GM23338 (cell line): ENCODE measurements at regions not wholly inside any gene's neighbourhood (a gene's known extent, or its start where the extent isn't known, plus 50 kb on each side); places are given as distances from the start of the nearest gene placed in this dataset.

ENCODE experiments used
- ATAC-seq: fragments of 200-7000 bp; cut with Tn5 transposase; 3 replicates; pipeline ENCODE4 v1.9.1; 2020
- DNase-seq: peaks from one replicate; pipeline ENCODE4 v3.0.0-alpha.2; 2015; ENCODE audit warnings: low spot score
- H2AFZ ChIP-seq: fragments of 200-600 bp; sonication (generic); 2 replicates; pipeline ENCODE4 v1.8.0; 2016; ENCODE audit warnings: antibody characterized with exemption, mild to moderate bottlenecking, moderate library complexity
- H3F3A ChIP-seq: fragments of 200-600 bp; sonication (generic); replicated peaks from 2 replicates; pipeline ENCODE4 v1.8.0; 2017; ENCODE audit warnings: antibody characterized with exemption, mixed run types, low read depth
- H3K27ac ChIP-seq: fragments of 200-600 bp; sonication (generic); 2 replicates; pipeline ENCODE4 v1.6.1; 2016; ENCODE audit warnings: low read depth
- H3K27me3 ChIP-seq: fragments of 200-600 bp; sonication (generic); 2 replicates; pipeline ENCODE4 v1.8.0; 2016; ENCODE audit warnings: mild to moderate bottlenecking, mixed run types, moderate library complexity; ENCODE audit not compliant: insufficient read depth
- H3K36me3 ChIP-seq: fragments of 200-600 bp; sonication (generic); 2 replicates; pipeline ENCODE4 v1.8.0; 2016; ENCODE audit warnings: mild to moderate bottlenecking; ENCODE audit not compliant: insufficient read depth
- H3K4me1 ChIP-seq: fragments of 200-600 bp; sonication (generic); 2 replicates; pipeline ENCODE4 v1.8.0; 2016; ENCODE audit warnings: mild to moderate bottlenecking, moderate library complexity; ENCODE audit not compliant: insufficient read depth
- H3K4me2 ChIP-seq: fragments of 200-600 bp; sonication (generic); 2 replicates; pipeline ENCODE4 v1.7.1; 2017; ENCODE audit warnings: mixed run types
- H3K4me3 ChIP-seq: fragments of 200-600 bp; sonication (generic); 2 replicates; pipeline ENCODE4 v1.6.1; 2016; ENCODE audit warnings: mixed run types
- H3K79me2 ChIP-seq: fragments of 200-600 bp; sonication (generic); replicated peaks from 2 replicates; pipeline ENCODE4 v1.8.0; 2017; ENCODE audit warnings: mild to moderate bottlenecking; ENCODE audit not compliant: insufficient read depth
- H3K9me2 ChIP-seq: fragments of 200-600 bp; sonication (generic); 2 replicates; pipeline ENCODE4 v1.8.0; 2017; ENCODE audit not compliant: insufficient read depth
- H4K20me1 ChIP-seq: fragments of 200-600 bp; sonication (generic); replicated peaks from 2 replicates; pipeline ENCODE4 v1.8.0; 2017; ENCODE audit warnings: mild to moderate bottlenecking; ENCODE audit not compliant: insufficient read depth
- H3K27ac Mint-ChIP-seq: 2 replicates; pipeline ENCODE4 v1.8.0; 2020; ENCODE audit warnings: inconsistent platforms, mild to moderate bottlenecking, moderate library complexity, mixed read lengths
- H3K27me3 Mint-ChIP-seq: 3 replicates; pipeline ENCODE4 v1.8.0; 2022; ENCODE audit warnings: low read depth, mild to moderate bottlenecking, moderate library complexity, mixed read lengths, inconsistent platforms; ENCODE audit not compliant: insufficient read depth, poor library complexity
- H3K36me3 Mint-ChIP-seq: 3 replicates; pipeline ENCODE4 v1.8.0; 2021; ENCODE audit warnings: low read depth, mild to moderate bottlenecking, inconsistent platforms, moderate library complexity, mixed read lengths
- H3K4me1 Mint-ChIP-seq: 3 replicates; pipeline ENCODE4 v1.8.0; 2020; ENCODE audit warnings: mild to moderate bottlenecking, inconsistent platforms, mixed read lengths
- H3K4me3 Mint-ChIP-seq: 3 replicates; pipeline ENCODE4 v1.8.0; 2021; ENCODE audit warnings: moderate library complexity, mild to moderate bottlenecking, inconsistent platforms, mixed read lengths
- H3K9me3 Mint-ChIP-seq: 3 replicates; pipeline ENCODE4 v1.8.0; 2020; ENCODE audit warnings: moderate library complexity, mild to moderate bottlenecking, inconsistent platforms, mixed read lengths
- CREB1 ChIP-seq: fragments of 250-450 bp; sonication (Bioruptor Pico); IDR thresholded peaks from 2 replicates; pipeline ENCODE4 v1.5.0; 2020; ENCODE audit warnings: low read depth, mild to moderate bottlenecking, moderate library complexity
- EZH2 ChIP-seq: fragments of 200-600 bp; sonication (generic); IDR thresholded peaks from one replicate; pipeline ENCODE4 v1.8.0; 2017; ENCODE audit warnings: antibody characterized with exemption, mild to moderate bottlenecking, low read depth; ENCODE audit not compliant: unreplicated experiment
- EZH2phosphoT487 ChIP-seq: fragments of 200-600 bp; sonication (generic); IDR thresholded peaks from one replicate; pipeline ENCODE4 v1.8.1; 2018; ENCODE audit warnings: antibody characterized with exemption; ENCODE audit not compliant: unreplicated experiment
- JUNB ChIP-seq: IDR thresholded peaks from one replicate; pipeline ENCODE4 v1.6.1; 2016; ENCODE audit warnings: antibody characterized with exemption; ENCODE audit not compliant: unreplicated experiment
- POLR2AphosphoS5 ChIP-seq: IDR thresholded peaks from 2 replicates; pipeline ENCODE4 v1.6.1; 2016; ENCODE audit warnings: antibody characterized with exemption, low read depth
- STAT1 ChIP-seq: IDR thresholded peaks from one replicate; pipeline ENCODE4 v1.6.1; 2016; ENCODE audit warnings: antibody characterized with exemption; ENCODE audit not compliant: unreplicated experiment
- ZNF114 ChIP-seq: fragments of 250-450 bp; sonication (Bioruptor Pico); IDR thresholded peaks from 2 replicates; pipeline ENCODE4 v1.5.0; 2020; ENCODE audit warnings: mild to moderate bottlenecking, moderate library complexity
- ZNF331 ChIP-seq: fragments of 250-450 bp; sonication (Bioruptor Pico); IDR thresholded peaks from 2 replicates; pipeline ENCODE4 v1.5.0; 2020; ENCODE audit warnings: low read depth, mild to moderate bottlenecking, moderate library complexity
- ZNF462 ChIP-seq: fragments of 250-450 bp; sonication (Bioruptor Pico); IDR thresholded peaks from 2 replicates; pipeline ENCODE4 v1.5.0; 2020; ENCODE audit warnings: mild to moderate bottlenecking, moderate library complexity
- TF ChIP-seq, protein P1 (sequence below): IDR thresholded peaks from 2 replicates; pipeline ENCODE4 v1.6.1; 2016; ENCODE audit warnings: antibody characterized with exemption
- TF ChIP-seq, protein P2 (sequence below): IDR thresholded peaks from one replicate; pipeline ENCODE4 v1.6.1; 2018; ENCODE audit warnings: antibody characterized with exemption; ENCODE audit not compliant: unreplicated experiment

DNA sequence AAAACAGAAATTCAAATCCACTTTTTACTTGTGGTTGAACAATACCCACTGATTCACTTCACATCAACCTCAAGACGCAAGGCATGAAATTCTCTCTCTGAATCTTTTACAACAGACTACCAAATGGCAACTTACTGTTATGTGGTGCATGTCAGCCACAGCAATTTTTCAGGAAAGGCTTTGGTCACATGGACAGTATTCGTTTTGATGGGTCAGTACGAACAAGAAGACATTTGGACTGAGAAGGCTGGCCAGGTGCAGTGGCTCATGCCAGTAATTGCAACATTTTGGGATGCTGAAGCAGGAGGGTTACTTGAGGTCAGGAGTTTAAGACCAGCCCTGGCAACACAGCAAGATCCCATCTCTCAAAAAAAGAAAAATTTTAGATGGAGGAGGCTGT lies 144.0 kb downstream of the SEC23A start:
- no peak overlapping the region for H3K4me3 ChIP-seq
- H3K27ac ChIP-seq = no peak overlapping the region
- H3K36me3 ChIP-seq = no peaks in the 10 kb centered on the region
- H3K4me1 ChIP-seq = no peaks in the 10 kb centered on the region
- H3K9me3 Mint-ChIP-seq = no peaks in the 10 kb centered on the region
- H3K36me3 Mint-ChIP-seq = no peaks in the 10 kb centered on the region
- H2AFZ ChIP-seq = no peak overlapping the region
- H3K27me3 ChIP-seq = no peaks in the 10 kb centered on the region
- no peak overlapping the region for H3K4me2 ChIP-seq
- TF ChIP-seq EZH2 (no peak), STAT1 (no peak), ZNF462 (CRISPR knock-in tag) (no peak), ZNF114 (CRISPR knock-in tag) (no peak)
- TF ChIP-seq, protein P1, sequence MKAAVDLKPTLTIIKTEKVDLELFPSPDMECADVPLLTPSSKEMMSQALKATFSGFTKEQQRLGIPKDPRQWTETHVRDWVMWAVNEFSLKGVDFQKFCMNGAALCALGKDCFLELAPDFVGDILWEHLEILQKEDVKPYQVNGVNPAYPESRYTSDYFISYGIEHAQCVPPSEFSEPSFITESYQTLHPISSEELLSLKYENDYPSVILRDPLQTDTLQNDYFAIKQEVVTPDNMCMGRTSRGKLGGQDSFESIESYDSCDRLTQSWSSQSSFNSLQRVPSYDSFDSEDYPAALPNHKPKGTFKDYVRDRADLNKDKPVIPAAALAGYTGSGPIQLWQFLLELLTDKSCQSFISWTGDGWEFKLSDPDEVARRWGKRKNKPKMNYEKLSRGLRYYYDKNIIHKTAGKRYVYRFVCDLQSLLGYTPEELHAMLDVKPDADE = no peak
- no peak for DNase-seq
- H3K27me3 Mint-ChIP-seq = no peaks in the 10 kb centered on the region
- H3F3A ChIP-seq = no peaks in the 10 kb centered on the region
- no peaks in the 10 kb centered on the region for H3K4me1 Mint-ChIP-seq
- H3K4me3 Mint-ChIP-seq = no peak overlapping the region
- no peak for ATAC-seq
- no peak overlapping the region for H3K27ac Mint-ChIP-seq
- no peaks in the 10 kb centered on the region for H4K20me1 ChIP-seq
- H3K79me2 ChIP-seq = no peaks in the 10 kb centered on the region
- no peaks in the 10 kb centered on the region for H3K9me2 ChIP-seq

DNA sequence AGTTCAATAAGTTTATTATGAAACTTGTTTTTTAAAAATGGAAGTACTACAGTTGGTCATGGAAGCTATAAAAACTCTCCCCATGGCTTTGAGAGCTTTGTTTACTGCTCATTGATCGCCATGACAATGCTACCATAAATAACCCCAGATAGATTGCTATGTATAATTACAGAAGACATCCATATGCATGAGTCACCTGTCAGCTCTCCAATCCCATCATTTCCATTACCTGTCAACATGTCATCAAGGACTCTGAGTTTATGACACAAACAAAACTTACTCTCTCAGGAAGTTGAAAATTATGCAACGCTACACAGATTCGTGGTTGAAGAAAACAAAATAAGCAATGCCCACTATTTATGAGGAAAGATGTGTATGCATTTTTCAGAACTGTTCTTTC lies 144.4 kb downstream of the SEC23A start:
- Histone ChIP-seq H4K20me1 (no peaks in the 10 kb centered on the region), H3K4me1 (no peaks in the 10 kb centered on the region), H3K27ac (no peak overlapping the region), H3K27me3 (no peaks in the 10 kb centered on the region), H3F3A (no peaks in the 10 kb centered on the region), H3K79me2 (no peaks in the 10 kb centered on the region), H2AFZ (no peak overlapping the region), H3K36me3 (no peaks in the 10 kb centered on the region), H3K9me2 (no peaks in the 10 kb centered on the region), H3K4me2 (no peak overlapping the region), H3K4me3 (no peak overlapping the region)
- Mint-ChIP-seq H3K9me3 (no peaks in the 10 kb centered on the region), H3K4me3 (no peak overlapping the region), H3K36me3 (no peaks in the 10 kb centered on the region), H3K27ac (no peak overlapping the region), H3K27me3 (no peaks in the 10 kb centered on the region), H3K4me1 (no peaks in the 10 kb centered on the region)
- ATAC-seq (no peak), DNase-seq (no peak)
- TF ChIP-seq STAT1 = no peak
- TF ChIP-seq, protein P1 = no peak
- TF ChIP-seq EZH2phosphoT487 = no peak
- TF ChIP-seq ZNF331 (CRISPR knock-in tag) = no peak
- no peak for TF ChIP-seq EZH2
- TF ChIP-seq, protein P2, sequence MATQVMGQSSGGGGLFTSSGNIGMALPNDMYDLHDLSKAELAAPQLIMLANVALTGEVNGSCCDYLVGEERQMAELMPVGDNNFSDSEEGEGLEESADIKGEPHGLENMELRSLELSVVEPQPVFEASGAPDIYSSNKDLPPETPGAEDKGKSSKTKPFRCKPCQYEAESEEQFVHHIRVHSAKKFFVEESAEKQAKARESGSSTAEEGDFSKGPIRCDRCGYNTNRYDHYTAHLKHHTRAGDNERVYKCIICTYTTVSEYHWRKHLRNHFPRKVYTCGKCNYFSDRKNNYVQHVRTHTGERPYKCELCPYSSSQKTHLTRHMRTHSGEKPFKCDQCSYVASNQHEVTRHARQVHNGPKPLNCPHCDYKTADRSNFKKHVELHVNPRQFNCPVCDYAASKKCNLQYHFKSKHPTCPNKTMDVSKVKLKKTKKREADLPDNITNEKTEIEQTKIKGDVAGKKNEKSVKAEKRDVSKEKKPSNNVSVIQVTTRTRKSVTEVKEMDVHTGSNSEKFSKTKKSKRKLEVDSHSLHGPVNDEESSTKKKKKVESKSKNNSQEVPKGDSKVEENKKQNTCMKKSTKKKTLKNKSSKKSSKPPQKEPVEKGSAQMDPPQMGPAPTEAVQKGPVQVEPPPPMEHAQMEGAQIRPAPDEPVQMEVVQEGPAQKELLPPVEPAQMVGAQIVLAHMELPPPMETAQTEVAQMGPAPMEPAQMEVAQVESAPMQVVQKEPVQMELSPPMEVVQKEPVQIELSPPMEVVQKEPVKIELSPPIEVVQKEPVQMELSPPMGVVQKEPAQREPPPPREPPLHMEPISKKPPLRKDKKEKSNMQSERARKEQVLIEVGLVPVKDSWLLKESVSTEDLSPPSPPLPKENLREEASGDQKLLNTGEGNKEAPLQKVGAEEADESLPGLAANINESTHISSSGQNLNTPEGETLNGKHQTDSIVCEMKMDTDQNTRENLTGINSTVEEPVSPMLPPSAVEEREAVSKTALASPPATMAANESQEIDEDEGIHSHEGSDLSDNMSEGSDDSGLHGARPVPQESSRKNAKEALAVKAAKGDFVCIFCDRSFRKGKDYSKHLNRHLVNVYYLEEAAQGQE = no peak
- TF ChIP-seq JUNB = no peak
- no peak for TF ChIP-seq CREB1
- no peak for TF ChIP-seq POLR2AphosphoS5
